Peyer's patch (tissue), 4 donors: ENCODE measurements at regions not wholly inside any gene's neighbourhood (a gene's known extent, or its start where the extent isn't known, plus 50 kb on each side); places are given as distances from the start of the nearest gene placed in this dataset.
A peak's percentile ranks its signal among the peaks of the same experiment; 100 is the strongest.
"Not testable (repeated sequence)": the region's sequence is repeated elsewhere in the genome, so short reads cannot be mapped to it uniquely, and the experiment has no call there.

Experiments used
- DNase-seq, 3 donors: peaks; one replicate each; pipeline ENCODE4 v3.0.0-alpha.2; 2017 to 2019
- H3K27ac ChIP-seq, 4 donors: fragments of 200-600 bp; sonication (generic); one replicate each; pipeline ENCODE4 v1.5.1; 2016 to 2019
- H3K27me3 ChIP-seq, 2 donors: fragments of 200-600 bp; sonication (generic); one replicate each; pipeline ENCODE4 v1.5.1; 2019
- H3K36me3 ChIP-seq, 3 donors: fragments of 200-600 bp; sonication (generic); one replicate each; pipeline ENCODE4 v1.5.1; 2016 to 2019
- H3K4me1 ChIP-seq, 4 donors: fragments of 200-600 bp; sonication (generic); one replicate each; pipeline ENCODE4 v1.5.1; 2016 to 2019
- H3K4me3 ChIP-seq, 4 donors: fragments of 200-600 bp; sonication (generic); 1 replicate in 3 of 4; 2 replicates in 1 of 4; pipeline ENCODE4 v1.5.1; 2016 to 2019; ENCODE audit warnings: mild to moderate bottlenecking in 1 of 4
- H3K9me3 ChIP-seq, 4 donors: fragments of 200-600 bp; sonication (generic); one replicate each; pipeline ENCODE4 v1.5.1; 2016 to 2019; ENCODE audit warnings: mild to moderate bottlenecking in 1 of 4
- POLR2A ChIP-seq, 2 donors: fragments of 450-650 bp; IDR thresholded peaks; one replicate each; pipeline ENCODE4 v1.5.1; 2017; ENCODE audit warnings: antibody characterized with exemption in 2 of 2, mild to moderate bottlenecking in 2 of 2, moderate library complexity in 2 of 2
- TF ChIP-seq, protein P1 (sequence below), 6 experiments: fragments of 450-650 bp in 4 of 6; fragments of 200-600 bp in 2 of 6; sonication (generic) in 1 of 6; IDR thresholded peaks; one replicate each; pipeline ENCODE4 v1.5.1; 2017 to 2019; ENCODE audit warnings: antibody characterized with exemption in 6 of 6, mild to moderate bottlenecking in 3 of 6, moderate library complexity in 1 of 6

DNA sequence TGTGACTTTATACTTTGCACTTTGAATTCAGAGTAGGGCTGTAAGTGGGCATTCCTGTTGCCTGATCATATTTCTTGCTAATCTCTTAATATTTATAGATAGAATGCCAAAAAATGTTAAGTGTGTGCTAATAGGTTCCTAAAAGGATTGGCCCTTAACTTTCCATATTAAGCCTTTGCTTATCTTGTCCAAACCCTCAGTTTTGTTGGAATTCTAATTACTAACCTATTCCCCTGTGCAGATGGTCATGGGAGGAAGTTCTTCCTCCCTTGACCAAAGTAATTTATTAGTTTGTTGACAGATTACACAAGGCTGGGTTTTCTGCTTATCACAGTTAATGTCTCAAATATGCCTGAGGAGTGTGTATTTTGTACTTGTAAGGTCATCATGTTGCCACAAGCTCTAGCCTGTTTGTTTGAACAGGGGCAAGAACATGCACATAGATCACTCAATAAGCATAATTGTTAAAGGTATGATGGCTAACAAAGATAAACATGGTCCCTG is 541.1 kb upstream of the SPRY2 start:
- DNase-seq: no peak
- no peak for TF ChIP-seq POLR2A (IDR thresholded peaks at IDR 0.05)
- TF ChIP-seq, protein P1, sequence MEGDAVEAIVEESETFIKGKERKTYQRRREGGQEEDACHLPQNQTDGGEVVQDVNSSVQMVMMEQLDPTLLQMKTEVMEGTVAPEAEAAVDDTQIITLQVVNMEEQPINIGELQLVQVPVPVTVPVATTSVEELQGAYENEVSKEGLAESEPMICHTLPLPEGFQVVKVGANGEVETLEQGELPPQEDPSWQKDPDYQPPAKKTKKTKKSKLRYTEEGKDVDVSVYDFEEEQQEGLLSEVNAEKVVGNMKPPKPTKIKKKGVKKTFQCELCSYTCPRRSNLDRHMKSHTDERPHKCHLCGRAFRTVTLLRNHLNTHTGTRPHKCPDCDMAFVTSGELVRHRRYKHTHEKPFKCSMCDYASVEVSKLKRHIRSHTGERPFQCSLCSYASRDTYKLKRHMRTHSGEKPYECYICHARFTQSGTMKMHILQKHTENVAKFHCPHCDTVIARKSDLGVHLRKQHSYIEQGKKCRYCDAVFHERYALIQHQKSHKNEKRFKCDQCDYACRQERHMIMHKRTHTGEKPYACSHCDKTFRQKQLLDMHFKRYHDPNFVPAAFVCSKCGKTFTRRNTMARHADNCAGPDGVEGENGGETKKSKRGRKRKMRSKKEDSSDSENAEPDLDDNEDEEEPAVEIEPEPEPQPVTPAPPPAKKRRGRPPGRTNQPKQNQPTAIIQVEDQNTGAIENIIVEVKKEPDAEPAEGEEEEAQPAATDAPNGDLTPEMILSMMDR (IDR thresholded peaks at IDR 0.05): no peak
- Histone ChIP-seq H3K27me3 (no peaks in the 10 kb centered on the region), H3K4me3 (no peak overlapping the region), H3K4me1 (no peaks in the 10 kb centered on the region), H3K36me3 (no peaks in the 10 kb centered on the region), H3K9me3 (no peaks in the 10 kb centered on the region), H3K27ac (no peak overlapping the region)

DNA sequence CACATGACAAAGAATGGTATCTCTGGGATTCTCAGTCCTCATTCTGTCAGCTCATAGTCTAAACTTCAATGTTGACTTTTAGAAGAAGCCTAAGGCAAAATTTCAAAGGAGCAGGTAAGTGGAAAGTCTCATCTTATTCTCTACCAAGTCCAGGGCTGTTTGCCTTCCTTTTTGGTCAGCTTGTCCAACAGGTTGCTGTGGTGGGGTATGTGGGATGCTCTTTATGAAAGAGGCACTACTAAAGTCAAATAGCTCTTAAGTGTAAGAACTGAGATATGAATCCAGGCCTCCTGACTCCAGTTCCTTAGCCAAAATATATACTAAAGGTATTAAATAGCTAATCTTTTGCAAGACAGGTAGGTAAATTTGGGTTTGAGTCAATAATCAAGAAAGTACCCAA is 540.6 kb upstream of the SPRY2 start:
- TF ChIP-seq, protein P1 (IDR thresholded peaks at IDR 0.05): no peak
- TF ChIP-seq POLR2A (IDR thresholded peaks at IDR 0.05): no peak
- Histone ChIP-seq H3K27ac (no peak overlapping the region), H3K27me3 (no peaks in the 10 kb centered on the region), H3K4me3 (no peak overlapping the region), H3K36me3 (no peaks in the 10 kb centered on the region), H3K4me1 (no peaks in the 10 kb centered on the region), H3K9me3 (no peaks in the 10 kb centered on the region)
- DNase-seq: no peak

DNA sequence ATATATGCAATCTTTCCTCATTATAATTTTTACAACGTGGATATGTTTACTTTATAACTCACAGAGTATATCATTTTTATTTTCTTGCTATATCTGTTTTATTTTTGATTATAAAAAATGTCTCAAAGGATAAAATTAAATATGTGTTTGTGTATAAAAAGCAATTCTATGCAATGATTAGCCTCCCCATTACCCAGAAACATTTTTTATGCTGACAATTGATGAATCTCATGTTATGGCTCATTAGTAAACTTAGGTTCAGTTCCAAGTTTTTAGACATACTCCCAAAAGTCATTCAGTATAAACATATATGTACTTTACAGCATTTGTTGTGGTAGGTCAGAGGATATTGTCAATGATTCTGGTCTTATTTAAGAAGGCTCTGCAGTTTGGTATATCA is 540.1 kb upstream of the SPRY2 start:
- H3K9me3 ChIP-seq: no peaks in the 10 kb centered on the region
- DNase-seq: no peak
- no peaks in the 10 kb centered on the region for H3K27me3 ChIP-seq
- no peaks in the 10 kb centered on the region for H3K4me1 ChIP-seq
- no peaks in the 10 kb centered on the region for H3K36me3 ChIP-seq
- TF ChIP-seq, protein P1 (IDR thresholded peaks at IDR 0.05): no peak
- no peak for TF ChIP-seq POLR2A (IDR thresholded peaks at IDR 0.05)
- no peak overlapping the region for H3K27ac ChIP-seq
- no peak overlapping the region for H3K4me3 ChIP-seq

DNA sequence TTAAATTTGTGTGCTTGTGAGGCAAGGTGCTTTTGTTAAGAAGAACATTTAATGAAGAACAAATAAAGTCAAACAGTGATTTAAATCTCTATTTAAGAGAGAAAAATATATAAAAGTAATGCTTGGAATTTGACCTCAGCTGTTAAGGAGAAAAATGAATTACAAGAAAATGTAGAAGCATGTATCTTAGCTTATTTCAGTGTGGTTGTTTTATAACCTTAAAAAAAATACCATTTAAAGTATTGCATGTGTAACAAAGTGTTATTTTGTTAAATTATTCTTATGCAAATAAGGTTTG is 537.0 kb upstream of the SPRY2 start:
- DNase-seq: no peak
- no peak overlapping the region for H3K27ac ChIP-seq
- H3K4me1 ChIP-seq: no peaks in the 10 kb centered on the region
- no peak overlapping the region for H3K4me3 ChIP-seq
- no peaks in the 10 kb centered on the region for H3K27me3 ChIP-seq
- H3K9me3 ChIP-seq: no peaks in the 10 kb centered on the region
- no peak for TF ChIP-seq POLR2A (IDR thresholded peaks at IDR 0.05)
- TF ChIP-seq, protein P1 (IDR thresholded peaks at IDR 0.05): no peak
- H3K36me3 ChIP-seq: no peaks in the 10 kb centered on the region

DNA sequence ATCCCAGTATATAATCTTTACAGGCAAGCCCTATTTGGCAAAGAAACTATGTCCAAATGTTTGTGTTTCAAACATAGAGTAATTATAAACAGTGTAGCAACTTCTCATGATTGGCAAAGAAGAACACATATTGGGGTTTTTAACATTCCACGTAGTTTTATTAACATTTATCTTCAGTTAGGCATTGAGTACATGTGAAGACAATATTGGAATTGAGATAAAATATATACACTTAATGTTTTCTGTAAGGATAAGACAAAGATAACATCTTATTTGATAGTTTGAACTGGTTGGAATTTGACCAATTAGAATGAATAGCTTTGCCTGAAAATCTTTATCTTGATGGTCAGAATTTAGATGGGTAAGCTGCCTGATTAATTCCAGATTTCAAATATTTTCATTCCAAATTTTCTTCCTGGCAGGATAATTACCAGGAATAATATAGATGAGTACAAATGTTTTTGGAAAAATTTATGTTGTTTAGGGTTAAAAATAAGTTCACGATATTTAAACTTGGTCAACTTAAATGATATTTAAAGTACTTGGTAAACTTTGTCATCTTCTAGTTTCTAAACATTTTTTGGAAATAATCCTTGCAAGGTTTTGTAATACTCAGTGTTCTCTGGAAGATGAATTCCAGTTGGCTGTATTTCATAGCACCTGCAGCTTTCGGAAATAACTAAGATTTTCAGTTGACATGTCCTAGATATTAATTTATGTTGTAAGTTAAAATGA is 536.5 kb upstream of the SPRY2 start:
- Histone ChIP-seq H3K9me3 (no peaks in the 10 kb centered on the region), H3K27ac (no peak overlapping the region), H3K4me3 (no peak overlapping the region), H3K27me3 (no peaks in the 10 kb centered on the region), H3K4me1 (no peaks in the 10 kb centered on the region), H3K36me3 (no peaks in the 10 kb centered on the region)
- no peak for DNase-seq
- TF ChIP-seq POLR2A (IDR thresholded peaks at IDR 0.05): no peak

DNA sequence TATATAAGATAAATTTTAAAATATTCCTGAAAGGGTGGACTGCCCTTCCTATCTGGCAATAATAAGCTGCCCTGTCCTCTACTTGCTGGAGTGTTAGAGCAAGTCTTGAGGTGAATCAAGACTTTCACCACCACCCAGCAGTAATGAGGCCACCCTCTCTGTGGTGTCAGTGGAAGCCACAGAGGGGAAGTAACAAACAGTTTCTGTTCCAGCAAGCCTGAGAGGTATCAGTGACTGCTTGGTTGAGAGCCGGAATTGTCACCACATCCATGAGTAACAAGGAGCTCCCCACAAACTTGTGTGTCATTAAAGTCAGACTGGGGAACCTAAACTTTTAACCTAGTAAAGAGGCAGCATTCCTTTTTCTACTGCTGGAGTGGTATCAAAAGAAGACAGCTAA is 532.7 kb upstream of the SPRY2 start:
- DNase-seq: peak in 1 of 3 donors; percentile 42

DNA sequence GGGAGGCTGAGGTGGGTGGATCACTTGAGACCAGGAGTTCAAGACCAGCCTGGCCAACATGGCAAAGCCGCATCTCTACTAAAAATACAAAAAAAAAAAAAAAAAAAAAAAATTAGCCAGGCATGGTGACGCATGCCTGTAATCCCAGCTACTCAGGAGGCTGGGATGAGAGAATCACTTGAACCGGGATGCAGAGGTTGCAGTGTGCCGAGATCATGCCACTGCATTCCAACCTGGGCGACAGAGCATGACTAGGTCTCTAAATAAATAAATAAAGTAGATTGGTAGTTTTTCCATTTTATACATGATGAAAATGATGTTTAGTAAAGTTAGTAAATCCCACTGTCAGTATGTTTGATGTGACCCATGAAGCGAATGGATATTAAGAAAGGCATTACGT is 531.0 kb upstream of the SPRY2 start:
- H3K4me3 ChIP-seq, H3K27me3 ChIP-seq, H3K4me1 ChIP-seq, DNase-seq, H3K36me3 ChIP-seq, H3K9me3 ChIP-seq, H3K27ac ChIP-seq: not testable (repeated sequence)

More for the DNA sequence above, 532.7 kb upstream of the SPRY2 start:
- no peak overlapping the region for H3K27ac ChIP-seq
- no peak for TF ChIP-seq POLR2A (IDR thresholded peaks at IDR 0.05)
- TF ChIP-seq, protein P1 (IDR thresholded peaks at IDR 0.05): no peak
- H3K36me3 ChIP-seq: no peaks in the 10 kb centered on the region
- no peak overlapping the region for H3K4me3 ChIP-seq
- H3K4me1 ChIP-seq: no peaks in the 10 kb centered on the region
- no peaks in the 10 kb centered on the region for H3K27me3 ChIP-seq
- no peaks in the 10 kb centered on the region for H3K9me3 ChIP-seq
